Brain microvascular endothelial cell (primary cell): ENCODE measurements at regions not wholly inside any gene's neighbourhood (a gene's known extent, or its start where the extent isn't known, plus 50 kb on each side); places are given as distances from the start of the nearest gene placed in this dataset.

Experiments used
- DNase-seq: peaks from one replicate; pipeline ENCODE4 v3.0.0-alpha.2; 2020
- H3K27ac ChIP-seq: fragments of 250-450 bp; sonication (Bioruptor Pico); 2 replicates; pipeline ENCODE4 v1.5.1; 2020; ENCODE audit warnings: mild to moderate bottlenecking, moderate library complexity
- H3K27me3 ChIP-seq: fragments of 250-450 bp; sonication (Bioruptor Pico); replicated peaks from 2 replicates; pipeline ENCODE4 v1.5.1; 2020; ENCODE audit warnings: mild to moderate bottlenecking
- H3K36me3 ChIP-seq: fragments of 250-450 bp; sonication (Bioruptor Pico); replicated peaks from 2 replicates; pipeline ENCODE4 v1.5.1; 2020; ENCODE audit warnings: mild to moderate bottlenecking
- H3K4me3 ChIP-seq: 2 replicates; pipeline ENCODE4 v1.5.1; 2011; ENCODE audit warnings: low read depth, mild to moderate bottlenecking, control low read depth, low read length, moderate library complexity
- CTCF ChIP-seq: IDR thresholded peaks from 2 replicates; pipeline ENCODE4 v1.5.1; 2011; ENCODE audit warnings: low read depth, mild to moderate bottlenecking, moderate library complexity, low read length, control low read depth, inconsistent platforms; ENCODE audit errors: missing control alignments
- in situ Hi-C: cut with HindIII; loops from 2 replicates; pipeline ENCODE4 v1.10.0; 2017; ENCODE audit warnings: low sequenced_read_pairs, low pct_ligation_motif_present

- Histone ChIP-seq H3K27ac (no peak overlapping the region), H3K27me3 (no peaks in the 10 kb centered on the region), H3K4me3 (no peak overlapping the region), H3K36me3 (no peaks in the 10 kb centered on the region)
- TF ChIP-seq CTCF, result no peak
- DNase-seq, result no peak
- in situ Hi-C loops, result no loop called here
Observed at GRCh38 chr12:92359581-92360209, 214.0 kb upstream of the BTG1 start.

GRCh38 chr12:92357584-92358261 is 212.1 kb upstream of the BTG1 start:
- no peak overlapping the region for H3K27ac ChIP-seq
- H3K36me3 ChIP-seq, result no peaks in the 10 kb centered on the region
- H3K4me3 ChIP-seq, result no peak overlapping the region
- in situ Hi-C loops, result no loop called here
- no peak for DNase-seq
- no peak for TF ChIP-seq CTCF
- no peaks in the 10 kb centered on the region for H3K27me3 ChIP-seq

- no peak for TF ChIP-seq CTCF
- Histone ChIP-seq H3K4me3 (no peak overlapping the region), H3K27me3 (no peaks in the 10 kb centered on the region), H3K36me3 (no peaks in the 10 kb centered on the region), H3K27ac (no peak overlapping the region)
- in situ Hi-C loops, result no loop called here
- DNase-seq, result no peak
Observed at GRCh38 chr12:92356425-92356824, 210.8 kb upstream of the BTG1 start.

GRCh38 chr12:92349635-92350034 is 204.0 kb upstream of the BTG1 start:
- Histone ChIP-seq H3K4me3 (no peak overlapping the region), H3K27me3 (no peaks in the 10 kb centered on the region), H3K27ac (no peak overlapping the region), H3K36me3 (no peaks in the 10 kb centered on the region)
- no peak for DNase-seq
- no peak for TF ChIP-seq CTCF
- in situ Hi-C loops, result no loop called here

- H3K27ac ChIP-seq, result no peak overlapping the region
- no peak for DNase-seq
- no peaks in the 10 kb centered on the region for H3K36me3 ChIP-seq
- no peak for TF ChIP-seq CTCF
- H3K27me3 ChIP-seq, result no peaks in the 10 kb centered on the region
- H3K4me3 ChIP-seq, result no peak overlapping the region
- in situ Hi-C loops, result no loop called here
Observed at GRCh38 chr12:92342574-92342973, 196.9 kb upstream of the BTG1 start.
